RWPE2 (cell line): ENCODE measurements at regions not wholly inside any gene's neighbourhood (a gene's known extent, or its start where the extent isn't known, plus 50 kb on each side); places are given as distances from the start of the nearest gene placed in this dataset.
A peak's percentile ranks its signal among the peaks of the same experiment; 100 is the strongest.

Source experiments
- ATAC-seq: fragments of 200-7000 bp; cut with Tn5 transposase; 3 replicates; pipeline ENCODE4 v1.9.1; 2021; ENCODE audit warnings: low read depth
- DNase-seq: peaks from one replicate; pipeline ENCODE4 v3.0.0-alpha.2; 2020; ENCODE audit warnings: low spot score
- H3K27ac ChIP-seq: fragments of 450-650 bp; 2 replicates; pipeline ENCODE4 v1.5.1; 2017; ENCODE audit warnings: mild to moderate bottlenecking; ENCODE audit not compliant: poor library complexity, severe bottlenecking
- H3K27me3 ChIP-seq: fragments of 250-450 bp; sonication (Bioruptor Pico); 2 replicates; pipeline ENCODE4 v1.5.1; 2021; ENCODE audit warnings: mild to moderate bottlenecking, moderate library complexity; ENCODE audit not compliant: insufficient read depth, poor library complexity, severe bottlenecking
- H3K36me3 ChIP-seq: fragments of 250-450 bp; sonication (Bioruptor Pico); 2 replicates; pipeline ENCODE4 v1.5.1; 2020; ENCODE audit warnings: low read depth, mild to moderate bottlenecking, moderate library complexity
- H3K4me1 ChIP-seq: fragments of 250-450 bp; sonication (Bioruptor Pico); 2 replicates; pipeline ENCODE4 v1.5.1; 2021; ENCODE audit warnings: mild to moderate bottlenecking, moderate library complexity; ENCODE audit not compliant: insufficient read depth, poor library complexity, severe bottlenecking
- H3K4me3 ChIP-seq: fragments of 250-450 bp; sonication (Bioruptor Pico); 2 replicates; pipeline ENCODE4 v1.5.1; 2021; ENCODE audit warnings: mild to moderate bottlenecking, moderate library complexity; ENCODE audit not compliant: severe bottlenecking
- H3K9me3 ChIP-seq: fragments of 250-450 bp; sonication (Bioruptor Pico); 2 replicates; pipeline ENCODE4 v1.5.1; 2021; ENCODE audit warnings: mild to moderate bottlenecking, moderate library complexity; ENCODE audit not compliant: severe bottlenecking
- CTCF ChIP-seq: fragments of 450-650 bp; IDR thresholded peaks from one replicate; pipeline ENCODE4 v1.5.1; 2017; ENCODE audit warnings: mild to moderate bottlenecking, moderate library complexity; ENCODE audit not compliant: poor library complexity, severe bottlenecking

DNA sequence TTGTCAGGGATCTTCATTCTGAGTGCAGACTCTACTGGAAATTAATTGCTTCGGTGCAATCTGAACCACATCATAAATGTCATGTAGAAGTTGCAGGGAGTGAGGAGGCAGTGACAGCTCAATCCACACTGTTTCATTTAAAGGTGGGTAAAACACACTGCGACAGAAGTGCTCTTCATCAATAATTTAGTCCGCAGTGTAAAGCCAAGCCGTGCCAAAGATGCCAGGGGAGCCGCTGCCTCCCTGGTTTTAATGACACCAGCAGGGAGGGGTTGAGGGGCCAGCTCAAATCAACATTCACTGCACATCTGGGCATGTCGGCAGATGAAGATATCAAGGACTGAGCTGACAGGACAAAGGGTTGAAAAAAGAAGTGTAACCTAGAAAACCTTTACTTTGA lies 305.7 kb upstream of the VRK2 start:
- Histone ChIP-seq H3K27me3 (peaks cover 6% of the 10 kb centered on the region), H3K9me3 (no peaks in the 10 kb centered on the region), H3K4me1 (no peaks in the 10 kb centered on the region), H3K27ac (no peak overlapping the region), H3K36me3 (no peaks in the 10 kb centered on the region), H3K4me3 (no peak overlapping the region)
- ATAC-seq (no peak), DNase-seq (no peak)
- TF ChIP-seq CTCF = no peak

- no peak overlapping the region for H3K27ac ChIP-seq
- H3K4me1 ChIP-seq = no peaks in the 10 kb centered on the region
- DNase-seq (no peak), ATAC-seq (no peak)
- no peak overlapping the region for H3K4me3 ChIP-seq
- H3K27me3 ChIP-seq = no peaks in the 10 kb centered on the region
- no peaks in the 10 kb centered on the region for H3K9me3 ChIP-seq
- no peaks in the 10 kb centered on the region for H3K36me3 ChIP-seq
- no peak for TF ChIP-seq CTCF
Measured at GRCh38 chr2:57753636-57754035, 293.0 kb upstream of the VRK2 start.

- H3K27ac ChIP-seq = no peak overlapping the region
- no peak for ATAC-seq
- no peak for DNase-seq
- no peaks in the 10 kb centered on the region for H3K4me1 ChIP-seq
- no peaks in the 10 kb centered on the region for H3K27me3 ChIP-seq
- no peak overlapping the region for H3K4me3 ChIP-seq
- no peaks in the 10 kb centered on the region for H3K9me3 ChIP-seq
- no peaks in the 10 kb centered on the region for H3K36me3 ChIP-seq
- no peak for TF ChIP-seq CTCF
Measured at GRCh38 chr2:57758686-57759085, 287.9 kb upstream of the VRK2 start.

GRCh38 chr2:57759131-57759530 lies 287.5 kb upstream of the VRK2 start:
- no peak for TF ChIP-seq CTCF
- no peaks in the 10 kb centered on the region for H3K27me3 ChIP-seq
- H3K27ac ChIP-seq = no peak overlapping the region
- no peaks in the 10 kb centered on the region for H3K9me3 ChIP-seq
- no peak overlapping the region for H3K4me3 ChIP-seq
- ATAC-seq (no peak), DNase-seq (no peak)
- H3K4me1 ChIP-seq = no peaks in the 10 kb centered on the region
- H3K36me3 ChIP-seq = no peaks in the 10 kb centered on the region

- TF ChIP-seq CTCF = peak; percentile 93
- Histone ChIP-seq H3K36me3 (no peaks in the 10 kb centered on the region), H3K9me3 (no peaks in the 10 kb centered on the region), H3K4me1 (no peaks in the 10 kb centered on the region), H3K27ac (no peak overlapping the region), H3K4me3 (no peak overlapping the region), H3K27me3 (no peaks in the 10 kb centered on the region)
- DNase-seq = peak; percentile 61
- peak; percentile 97 for ATAC-seq
Measured at GRCh38 chr2:57759822-57760300, 286.7 kb upstream of the VRK2 start.
